ENCODE measurements at regions not wholly inside any gene's neighbourhood (a gene's known extent, or its start where the extent isn't known, plus 50 kb on each side); places are given as distances from the start of the nearest gene placed in this dataset.

DNA sequence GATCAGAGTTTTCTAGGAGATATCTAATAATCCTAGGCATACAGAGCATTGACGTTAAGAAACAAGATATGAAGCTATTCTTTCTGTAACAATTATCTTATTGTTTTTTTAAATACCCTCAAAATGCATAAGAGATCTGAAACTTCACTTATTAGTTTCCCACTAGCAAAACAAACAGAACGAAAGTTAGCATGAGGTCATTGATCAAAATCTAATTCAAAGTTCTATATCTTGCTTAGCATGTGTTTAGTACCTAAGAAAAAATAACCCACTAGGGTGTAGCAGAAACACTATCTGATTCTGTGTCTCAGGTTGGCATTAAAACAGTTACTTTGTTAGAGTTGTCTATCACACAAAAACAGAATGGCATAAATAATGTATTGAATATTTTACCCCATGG lies 1288.4 kb downstream of the EPHA7 start:
- no peaks in the 10 kb centered on the region for H3K4me1 ChIP-seq (ENCODE audit: control insufficient read depth, insufficient read depth, low read length)
- no peaks in the 10 kb centered on the region for H3K36me3 ChIP-seq (ENCODE audit: control insufficient read depth, insufficient read depth, low read length)
- H3K9me3 ChIP-seq (ENCODE audit: control insufficient read depth, low read length) = no peaks in the 10 kb centered on the region
- 63% methylated on average over 2 of the region's 2 CpGs; no CpG with 5 or more reads in 1 of the 2 experiments for WGBS, 2 experiments
- no peak overlapping the region for H3K4me3 ChIP-seq (ENCODE audit: insufficient read depth, low read depth, low read length)
- H3K27ac ChIP-seq (ENCODE audit: insufficient read depth, low read depth, low read length, poor library complexity, severe bottlenecking) = no peak overlapping the region
- H3K27me3 ChIP-seq (ENCODE audit: control insufficient read depth, insufficient read depth, low read length, poor library complexity, severe bottlenecking) = no peaks in the 10 kb centered on the region

DNA sequence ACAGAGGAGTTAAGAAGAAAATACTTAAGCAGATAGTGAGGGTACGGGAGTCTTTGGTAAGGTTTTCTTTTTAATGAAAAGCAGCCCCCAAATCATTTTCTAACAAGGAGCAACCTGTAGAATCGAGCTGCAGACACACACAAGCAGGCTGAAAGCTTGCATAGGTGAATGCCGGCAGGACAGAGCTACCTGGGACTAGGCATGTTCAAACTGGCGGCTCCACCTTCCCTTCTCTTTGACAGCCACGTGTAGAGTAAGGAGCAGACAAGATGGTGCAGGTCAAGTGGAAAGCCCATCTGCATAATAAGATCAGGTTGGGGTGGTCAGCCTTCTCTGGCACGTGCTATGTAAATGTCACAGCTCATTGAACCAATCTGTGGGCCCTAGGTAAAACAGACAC lies 1292.4 kb downstream of the EPHA7 start:
- 89 to 93% methylated on average over 6 of the region's 6 CpGs for WGBS, 2 experiments
- H3K27ac ChIP-seq (ENCODE audit: insufficient read depth, low read depth, low read length, poor library complexity, severe bottlenecking) = no peak overlapping the region

DNA sequence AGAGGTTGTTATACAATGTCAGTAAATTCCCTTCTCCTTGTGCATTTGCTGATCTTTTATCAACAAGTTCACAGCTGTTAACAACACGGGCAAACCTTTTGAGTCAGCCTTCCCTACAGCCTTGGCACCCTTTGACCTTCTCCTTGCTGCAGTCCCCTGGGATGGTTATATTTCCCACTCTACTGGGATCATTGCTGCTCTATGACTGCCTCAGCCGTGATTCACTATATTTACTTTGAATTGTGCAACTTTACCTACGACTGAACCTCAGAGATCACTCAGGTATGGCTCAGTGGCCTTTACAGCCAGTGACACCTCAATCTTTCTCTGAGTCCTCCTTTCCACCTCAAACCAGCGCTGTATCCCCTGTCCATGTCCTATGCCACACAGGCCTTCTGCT lies 1293.3 kb downstream of the EPHA7 start:
- Histone ChIP-seq H3K4me1 (ENCODE audit: control insufficient read depth, insufficient read depth, low read length) (no peaks in the 10 kb centered on the region), H3K27me3 (ENCODE audit: control insufficient read depth, insufficient read depth, low read length, poor library complexity, severe bottlenecking) (no peaks in the 10 kb centered on the region), H3K36me3 (ENCODE audit: control insufficient read depth, insufficient read depth, low read length) (no peaks in the 10 kb centered on the region), H3K9me3 (ENCODE audit: control insufficient read depth, low read length) (no peaks in the 10 kb centered on the region), H3K4me3 (ENCODE audit: insufficient read depth, low read depth, low read length) (no peak overlapping the region), H3K27ac (ENCODE audit: insufficient read depth, low read depth, low read length, poor library complexity, severe bottlenecking) (no peak overlapping the region)
- 89 to 91% methylated on average over 4 of the region's 4 CpGs for WGBS, 2 experiments

More for the DNA sequence above, 1292.4 kb downstream of the EPHA7 start:
- Histone ChIP-seq H3K27me3 (ENCODE audit: control insufficient read depth, insufficient read depth, low read length, poor library complexity, severe bottlenecking) (no peaks in the 10 kb centered on the region), H3K36me3 (ENCODE audit: control insufficient read depth, insufficient read depth, low read length) (no peaks in the 10 kb centered on the region), H3K9me3 (ENCODE audit: control insufficient read depth, low read length) (no peaks in the 10 kb centered on the region), H3K4me3 (ENCODE audit: insufficient read depth, low read depth, low read length) (no peak overlapping the region), H3K4me1 (ENCODE audit: control insufficient read depth, insufficient read depth, low read length) (no peaks in the 10 kb centered on the region)

DNA sequence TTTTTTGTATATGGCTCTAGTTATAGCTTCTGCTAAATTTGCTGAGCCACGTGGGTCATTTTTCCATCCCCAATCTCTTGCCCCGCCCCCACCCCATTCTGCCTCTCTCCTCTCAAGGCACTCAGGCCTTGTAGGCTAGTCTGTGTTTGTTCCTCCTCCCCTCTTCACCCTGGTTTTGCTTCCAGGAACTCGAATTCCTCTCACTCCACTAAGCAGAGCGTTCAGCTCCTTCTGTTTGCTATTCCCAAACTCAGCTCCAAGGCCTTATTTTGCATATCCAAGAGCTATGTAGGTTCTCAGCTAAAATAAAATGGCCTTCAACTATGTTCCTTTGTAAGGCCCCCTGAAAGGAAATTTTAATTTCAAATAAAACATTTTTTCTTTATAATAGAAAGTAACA lies 1293.7 kb downstream of the EPHA7 start:
- Histone ChIP-seq H3K36me3 (ENCODE audit: control insufficient read depth, insufficient read depth, low read length) (no peaks in the 10 kb centered on the region), H3K27ac (ENCODE audit: insufficient read depth, low read depth, low read length, poor library complexity, severe bottlenecking) (no peak overlapping the region), H3K9me3 (ENCODE audit: control insufficient read depth, low read length) (no peaks in the 10 kb centered on the region), H3K27me3 (ENCODE audit: control insufficient read depth, insufficient read depth, low read length, poor library complexity, severe bottlenecking) (no peaks in the 10 kb centered on the region), H3K4me3 (ENCODE audit: insufficient read depth, low read depth, low read length) (no peak overlapping the region), H3K4me1 (ENCODE audit: control insufficient read depth, insufficient read depth, low read length) (no peaks in the 10 kb centered on the region)
- 44 to 49% methylated on average over 4 of the region's 4 CpGs for WGBS, 2 experiments

DNA sequence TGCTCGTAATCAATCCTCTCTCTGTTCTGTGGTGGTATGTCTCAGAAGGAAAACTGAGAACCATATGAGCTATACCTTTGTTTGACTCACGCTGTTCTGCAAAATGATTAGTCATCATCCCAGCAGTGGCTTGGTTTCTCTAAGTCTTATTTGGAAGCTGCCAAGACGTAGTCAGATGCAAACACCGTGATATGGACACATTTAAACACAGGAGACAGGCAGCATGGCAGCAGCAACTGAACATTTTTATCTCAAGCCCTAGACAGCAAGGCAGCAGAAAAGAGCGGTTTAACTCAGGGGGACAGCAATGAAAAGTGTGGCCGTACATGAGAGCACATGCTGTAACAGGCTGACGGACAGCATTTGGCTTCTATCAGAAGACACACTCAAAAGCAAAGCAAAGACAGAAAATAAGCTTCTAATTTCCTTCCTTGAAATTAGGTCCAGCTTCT lies 1295.1 kb downstream of the EPHA7 start:
- Histone ChIP-seq H3K9me3 (ENCODE audit: control insufficient read depth, low read length) (no peaks in the 10 kb centered on the region), H3K27ac (ENCODE audit: insufficient read depth, low read depth, low read length, poor library complexity, severe bottlenecking) (no peak overlapping the region), H3K4me1 (ENCODE audit: control insufficient read depth, insufficient read depth, low read length) (no peaks in the 10 kb centered on the region), H3K27me3 (ENCODE audit: control insufficient read depth, insufficient read depth, low read length, poor library complexity, severe bottlenecking) (no peaks in the 10 kb centered on the region), H3K36me3 (ENCODE audit: control insufficient read depth, insufficient read depth, low read length) (no peaks in the 10 kb centered on the region), H3K4me3 (ENCODE audit: insufficient read depth, low read depth, low read length) (no peak overlapping the region)
- WGBS, 2 experiments = 93 to 95% methylated on average over 7 of the region's 7 CpGs

- Histone ChIP-seq H3K27ac (ENCODE audit: insufficient read depth, low read depth, low read length, poor library complexity, severe bottlenecking) (no peak overlapping the region), H3K9me3 (ENCODE audit: control insufficient read depth, low read length) (no peaks in the 10 kb centered on the region), H3K4me1 (ENCODE audit: control insufficient read depth, insufficient read depth, low read length) (no peaks in the 10 kb centered on the region), H3K4me3 (ENCODE audit: insufficient read depth, low read depth, low read length) (no peak overlapping the region), H3K36me3 (ENCODE audit: control insufficient read depth, insufficient read depth, low read length) (no peaks in the 10 kb centered on the region), H3K27me3 (ENCODE audit: control insufficient read depth, insufficient read depth, low read length, poor library complexity, severe bottlenecking) (no peaks in the 10 kb centered on the region)
- 67 to 80% methylated on average over 2 to 3 of the region's 3 CpGs for WGBS, 2 experiments
Observed at GRCh38 chr6:92122746-92123145, 1296.6 kb downstream of the EPHA7 start.

DNA sequence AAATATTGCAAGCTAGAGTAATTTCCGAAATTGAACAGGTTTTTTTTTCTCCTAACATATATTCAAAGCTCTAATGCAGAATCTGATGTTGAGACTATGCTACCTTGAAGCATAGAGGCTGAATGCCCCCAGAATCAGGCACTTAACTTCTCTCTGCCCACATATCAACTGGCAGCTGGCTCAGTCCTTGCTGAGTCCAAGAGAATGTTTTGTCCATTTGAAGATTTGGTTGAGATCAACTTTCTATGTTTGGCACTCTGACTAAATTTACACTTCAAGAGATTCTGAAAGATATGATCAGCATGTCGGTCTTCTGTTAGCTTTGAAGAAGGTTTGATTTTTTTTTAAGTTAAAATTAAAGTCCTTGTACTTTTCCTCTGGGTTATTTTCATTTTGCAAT lies 1298.1 kb downstream of the EPHA7 start:
- Histone ChIP-seq H3K9me3 (ENCODE audit: control insufficient read depth, low read length) (no peaks in the 10 kb centered on the region), H3K4me1 (ENCODE audit: control insufficient read depth, insufficient read depth, low read length) (no peaks in the 10 kb centered on the region), H3K27ac (ENCODE audit: insufficient read depth, low read depth, low read length, poor library complexity, severe bottlenecking) (no peak overlapping the region), H3K27me3 (ENCODE audit: control insufficient read depth, insufficient read depth, low read length, poor library complexity, severe bottlenecking) (no peaks in the 10 kb centered on the region), H3K4me3 (ENCODE audit: insufficient read depth, low read depth, low read length) (no peak overlapping the region), H3K36me3 (ENCODE audit: control insufficient read depth, insufficient read depth, low read length) (no peaks in the 10 kb centered on the region)
- 96% methylated on average over 2 of the region's 2 CpGs; no CpG with 5 or more reads in 1 of the 2 experiments for WGBS, 2 experiments

DNA sequence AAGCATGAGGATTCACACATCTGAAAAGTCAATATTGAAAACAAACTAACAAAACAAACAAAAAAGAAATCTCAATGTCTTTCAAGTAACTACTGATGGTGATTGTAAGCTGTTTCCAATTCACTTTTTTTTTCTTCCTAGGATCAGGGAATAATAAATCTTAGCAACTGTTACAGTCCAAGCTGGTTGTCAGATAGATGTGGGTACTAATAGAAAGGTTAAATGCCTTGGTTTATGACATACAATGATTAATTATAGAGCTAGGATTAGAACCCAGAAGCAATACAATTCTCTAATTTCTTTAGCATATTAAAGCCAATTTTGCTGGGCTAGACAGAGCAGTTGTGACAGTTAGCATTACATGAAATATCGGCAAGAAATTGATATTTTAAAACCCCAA lies 1301.6 kb downstream of the EPHA7 start:
- WGBS, 2 experiments = 95 to 100% methylated on average over 1 of the region's 1 CpG
- Histone ChIP-seq H3K27me3 (ENCODE audit: control insufficient read depth, insufficient read depth, low read length, poor library complexity, severe bottlenecking) (no peaks in the 10 kb centered on the region), H3K36me3 (ENCODE audit: control insufficient read depth, insufficient read depth, low read length) (no peaks in the 10 kb centered on the region)

DNA sequence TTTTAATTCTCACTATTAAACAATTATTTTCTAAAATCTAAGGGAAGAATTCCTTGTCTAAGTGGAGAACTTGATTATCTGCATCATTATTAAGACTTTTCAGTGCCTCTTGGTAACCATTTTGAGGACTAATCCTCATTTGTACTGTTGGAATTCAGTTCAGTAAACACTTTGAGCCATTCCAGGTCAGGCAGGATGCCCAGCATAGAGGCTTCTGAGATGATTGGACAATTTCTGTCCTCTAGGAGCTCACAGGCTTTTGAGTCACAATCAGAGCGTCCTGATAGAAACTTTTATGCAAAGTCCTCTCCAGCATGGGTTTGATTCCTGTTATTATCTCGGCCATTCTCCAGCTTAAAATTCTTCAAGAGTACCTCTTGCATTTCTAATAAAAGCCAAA lies 1304.6 kb downstream of the EPHA7 start:
- 87 to 92% methylated on average over 2 of the region's 2 CpGs for WGBS, 2 experiments
- Histone ChIP-seq H3K27me3 (ENCODE audit: control insufficient read depth, insufficient read depth, low read length, poor library complexity, severe bottlenecking) (no peaks in the 10 kb centered on the region), H3K4me1 (ENCODE audit: control insufficient read depth, insufficient read depth, low read length) (no peaks in the 10 kb centered on the region), H3K36me3 (ENCODE audit: control insufficient read depth, insufficient read depth, low read length) (no peaks in the 10 kb centered on the region), H3K4me3 (ENCODE audit: insufficient read depth, low read depth, low read length) (no peak overlapping the region), H3K27ac (ENCODE audit: insufficient read depth, low read depth, low read length, poor library complexity, severe bottlenecking) (no peak overlapping the region), H3K9me3 (ENCODE audit: control insufficient read depth, low read length) (no peaks in the 10 kb centered on the region)

More for the DNA sequence above, 1301.6 kb downstream of the EPHA7 start:
- Histone ChIP-seq H3K27ac (ENCODE audit: insufficient read depth, low read depth, low read length, poor library complexity, severe bottlenecking) (no peak overlapping the region), H3K9me3 (ENCODE audit: control insufficient read depth, low read length) (no peaks in the 10 kb centered on the region), H3K4me3 (ENCODE audit: insufficient read depth, low read depth, low read length) (no peak overlapping the region), H3K4me1 (ENCODE audit: control insufficient read depth, insufficient read depth, low read length) (no peaks in the 10 kb centered on the region)

DNA sequence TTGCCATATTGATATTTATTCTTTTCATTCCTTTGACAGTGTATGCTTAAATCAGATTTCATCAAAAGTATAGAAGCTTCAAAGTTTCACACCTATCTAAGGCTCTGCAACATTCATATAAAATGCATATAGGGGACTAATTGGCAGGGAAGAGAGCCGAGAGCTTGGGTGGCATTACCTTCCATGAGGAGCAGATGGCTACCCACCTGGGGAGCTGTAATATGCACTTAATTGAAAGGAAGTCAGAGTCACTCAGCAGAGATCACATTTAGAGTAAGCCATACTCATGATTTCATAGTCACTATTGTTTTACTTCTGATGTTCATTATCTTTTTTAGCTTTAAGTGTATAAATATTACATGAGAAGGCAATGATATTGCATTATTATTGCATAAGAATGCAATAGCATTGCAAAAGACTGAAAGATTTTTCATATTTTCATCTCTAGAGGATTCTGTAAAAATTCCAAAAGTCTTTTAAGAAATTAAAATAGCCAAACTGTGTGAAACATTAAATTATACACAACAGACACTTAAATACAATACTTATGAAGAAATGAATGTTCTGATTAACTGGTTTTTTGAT lies 1305.2 kb downstream of the EPHA7 start:
- H3K4me1 ChIP-seq (ENCODE audit: control insufficient read depth, insufficient read depth, low read length) = no peaks in the 10 kb centered on the region
- no peaks in the 10 kb centered on the region for H3K36me3 ChIP-seq (ENCODE audit: control insufficient read depth, insufficient read depth, low read length)
- no peak overlapping the region for H3K27ac ChIP-seq (ENCODE audit: insufficient read depth, low read depth, low read length, poor library complexity, severe bottlenecking)
- no peak overlapping the region for H3K4me3 ChIP-seq (ENCODE audit: insufficient read depth, low read depth, low read length)
- no peaks in the 10 kb centered on the region for H3K27me3 ChIP-seq (ENCODE audit: control insufficient read depth, insufficient read depth, low read length, poor library complexity, severe bottlenecking)
- 50% methylated on average over 1 of the region's 1 CpG for whole genome bisulfite sequencing, 2 experiments
- H3K9me3 ChIP-seq (ENCODE audit: control insufficient read depth, low read length) = no peaks in the 10 kb centered on the region

DNA sequence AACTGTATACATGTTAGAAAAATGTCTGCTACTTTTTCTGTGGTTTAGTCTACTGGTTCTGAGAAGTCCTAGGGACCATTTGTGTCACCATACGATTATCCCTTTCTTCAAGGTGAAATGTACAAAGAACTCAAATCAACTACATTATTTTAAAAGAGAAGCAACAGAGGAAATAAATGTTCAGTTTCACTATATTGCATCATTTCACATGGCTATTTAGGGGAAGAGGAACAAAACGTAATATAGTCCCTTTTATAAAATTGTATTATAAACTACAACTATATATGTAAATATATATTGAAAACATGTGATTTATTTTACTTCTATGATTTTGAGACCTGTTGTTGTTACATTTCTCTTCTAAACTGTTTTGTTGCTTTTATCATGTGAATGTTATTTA lies 1308.0 kb downstream of the EPHA7 start:
- H3K27me3 ChIP-seq (ENCODE audit: control insufficient read depth, insufficient read depth, low read length, poor library complexity, severe bottlenecking) = no peaks in the 10 kb centered on the region
- no peak overlapping the region for H3K27ac ChIP-seq (ENCODE audit: insufficient read depth, low read depth, low read length, poor library complexity, severe bottlenecking)
- H3K4me1 ChIP-seq (ENCODE audit: control insufficient read depth, insufficient read depth, low read length) = no peaks in the 10 kb centered on the region
- H3K9me3 ChIP-seq (ENCODE audit: control insufficient read depth, low read length) = no peaks in the 10 kb centered on the region
- no peak overlapping the region for H3K4me3 ChIP-seq (ENCODE audit: insufficient read depth, low read depth, low read length)
- H3K36me3 ChIP-seq (ENCODE audit: control insufficient read depth, insufficient read depth, low read length) = no peaks in the 10 kb centered on the region
- 90% methylated on average over 1 of the region's 2 CpGs; no CpG with 5 or more reads in 1 of the 2 experiments for WGBS, 2 experiments

All from ectodermal cell (in vitro differentiated cells).